ENCODE measurements at regions not wholly inside any gene's neighbourhood (a gene's known extent, or its start where the extent isn't known, plus 50 kb on each side); places are given as distances from the start of the nearest gene placed in this dataset.

- Histone ChIP-seq H3K9me3 (no peaks in the 10 kb centered on the region), H3K4me3 (no peak overlapping the region), H3K27me3 (replicated peaks; ENCODE audit: insufficient read depth) (no peaks in the 10 kb centered on the region), H3K36me3 (no peaks in the 10 kb centered on the region), H3K4me1 (ENCODE audit: control insufficient read depth in 1 of 2, low read depth in 2 of 2) (peaks cover 0 to 5% of the 10 kb centered on the region in 2 donors), H3K27ac (no peak overlapping the region)
- DNase-seq (ENCODE audit: low spot score): no peak
- ATAC-seq (ENCODE audit: insufficient number of reproducible peaks, low FRiP score, low read depth): no peak
- no peak for TF ChIP-seq CTCF (IDR thresholded peaks at IDR 0.05)
These were observed 115.3 kb upstream of the CPSF6 start for GRCh38 chr12:69123919-69124638.

DNA sequence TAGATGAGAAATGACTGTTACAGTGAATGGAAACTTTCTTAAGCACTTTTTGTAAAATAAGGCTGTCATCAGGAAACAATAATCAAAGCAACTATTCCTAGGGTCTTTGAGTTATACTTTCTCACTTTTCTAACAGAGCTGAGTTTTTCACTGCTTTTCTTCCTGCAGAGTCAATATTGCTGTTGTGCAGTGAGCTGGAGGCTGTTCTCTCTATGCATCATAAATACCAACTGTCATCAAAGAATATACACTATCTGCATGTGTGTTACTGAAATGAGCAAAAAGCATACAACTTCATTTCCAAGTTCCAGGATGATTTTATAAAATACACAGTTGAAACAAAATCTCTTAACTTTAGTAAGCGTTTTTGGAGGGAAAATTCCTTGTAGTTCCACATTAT, 110.4 kb upstream of the CPSF6 start:
- TF ChIP-seq CTCF (IDR thresholded peaks at IDR 0.05): no peak
- Histone ChIP-seq H3K27me3 (replicated peaks; ENCODE audit: insufficient read depth) (no peaks in the 10 kb centered on the region), H3K4me1 (ENCODE audit: control insufficient read depth in 1 of 2, low read depth in 2 of 2) (peaks cover 0 to 4% of the 10 kb centered on the region in 2 donors), H3K36me3 (no peaks in the 10 kb centered on the region), H3K27ac (no peak overlapping the region), H3K4me3 (no peak overlapping the region), H3K9me3 (no peaks in the 10 kb centered on the region)
- DNase-seq (ENCODE audit: low spot score) (no peak), ATAC-seq (ENCODE audit: insufficient number of reproducible peaks, low FRiP score, low read depth) (no peak)

GRCh38 chr12:69129564-69129963, 109.8 kb upstream of the CPSF6 start:
- DNase-seq (ENCODE audit: low spot score): no peak
- H3K27me3 ChIP-seq (replicated peaks; ENCODE audit: insufficient read depth): no peaks in the 10 kb centered on the region
- H3K4me3 ChIP-seq: no peak overlapping the region
- no peaks in the 10 kb centered on the region for H3K36me3 ChIP-seq
- no peak for ATAC-seq (ENCODE audit: insufficient number of reproducible peaks, low FRiP score, low read depth)
- no peak for TF ChIP-seq CTCF (IDR thresholded peaks at IDR 0.05)
- no peaks in the 10 kb centered on the region for H3K9me3 ChIP-seq
- H3K4me1 ChIP-seq (ENCODE audit: control insufficient read depth in 1 of 2, low read depth in 2 of 2): no peaks in the 10 kb centered on the region
- H3K27ac ChIP-seq: no peak overlapping the region

DNA sequence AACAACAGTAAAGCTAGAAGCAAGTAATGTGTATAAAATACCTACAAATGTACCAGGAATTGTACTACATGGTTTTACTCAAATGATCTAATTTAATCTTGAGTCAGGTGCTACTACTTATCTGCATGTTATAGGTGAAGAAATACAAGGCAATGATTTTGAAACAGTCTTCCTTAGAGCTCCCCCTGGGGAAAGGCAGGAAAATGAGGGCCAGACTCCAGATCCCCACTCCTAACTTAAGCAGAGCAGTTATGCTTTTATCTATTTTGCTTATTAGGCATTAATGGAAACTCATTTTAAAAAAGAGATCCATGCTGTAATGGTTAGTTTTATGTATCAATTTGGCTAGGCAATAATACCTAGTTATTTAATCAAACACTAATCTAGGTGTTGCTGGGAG, 109.3 kb upstream of the CPSF6 start:
- Histone ChIP-seq H3K27me3 (replicated peaks; ENCODE audit: insufficient read depth) (no peaks in the 10 kb centered on the region), H3K4me1 (ENCODE audit: control insufficient read depth in 1 of 2, low read depth in 2 of 2) (no peaks in the 10 kb centered on the region), H3K9me3 (no peaks in the 10 kb centered on the region), H3K27ac (no peak overlapping the region), H3K4me3 (no peak overlapping the region), H3K36me3 (no peaks in the 10 kb centered on the region)
- DNase-seq (ENCODE audit: low spot score) (no peak), ATAC-seq (ENCODE audit: insufficient number of reproducible peaks, low FRiP score, low read depth) (no peak)
- TF ChIP-seq CTCF (IDR thresholded peaks at IDR 0.05): no peak

DNA sequence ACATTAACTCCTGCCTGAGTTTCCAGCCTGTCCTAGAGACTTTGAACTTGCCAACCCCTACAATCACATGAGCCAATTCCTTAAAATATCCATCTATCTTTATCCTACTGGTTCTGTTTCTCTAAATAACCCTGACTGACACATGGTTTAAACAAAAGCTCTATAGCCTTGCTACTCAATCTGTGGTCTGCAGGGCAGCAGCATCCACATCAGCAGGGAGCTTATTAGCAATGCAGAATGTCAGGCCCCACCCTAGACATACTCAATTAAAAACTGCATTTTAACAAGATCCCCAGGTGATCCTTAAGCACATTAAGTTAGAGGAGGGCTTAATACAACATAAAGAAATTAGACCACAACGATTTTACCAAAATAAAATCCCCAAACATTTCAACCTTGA, 108.3 kb upstream of the CPSF6 start:
- no peaks in the 10 kb centered on the region for H3K36me3 ChIP-seq
- H3K27ac ChIP-seq: no peak overlapping the region
- no peak for DNase-seq (ENCODE audit: low spot score)

More for the DNA sequence above, 108.3 kb upstream of the CPSF6 start:
- Histone ChIP-seq H3K4me1 (ENCODE audit: control insufficient read depth in 1 of 2, low read depth in 2 of 2) (no peaks in the 10 kb centered on the region), H3K27me3 (replicated peaks; ENCODE audit: insufficient read depth) (no peaks in the 10 kb centered on the region), H3K4me3 (no peak overlapping the region), H3K9me3 (no peaks in the 10 kb centered on the region)
- ATAC-seq (ENCODE audit: insufficient number of reproducible peaks, low FRiP score, low read depth): no peak
- no peak for TF ChIP-seq CTCF (IDR thresholded peaks at IDR 0.05)
